ENCODE measurements at regions not wholly inside any gene's neighbourhood (a gene's known extent, or its start where the extent isn't known, plus 50 kb on each side); places are given as distances from the start of the nearest gene placed in this dataset.
"Not testable (repeated sequence)": the region's sequence is repeated elsewhere in the genome, so short reads cannot be mapped to it uniquely, and the experiment has no call there.

DNA sequence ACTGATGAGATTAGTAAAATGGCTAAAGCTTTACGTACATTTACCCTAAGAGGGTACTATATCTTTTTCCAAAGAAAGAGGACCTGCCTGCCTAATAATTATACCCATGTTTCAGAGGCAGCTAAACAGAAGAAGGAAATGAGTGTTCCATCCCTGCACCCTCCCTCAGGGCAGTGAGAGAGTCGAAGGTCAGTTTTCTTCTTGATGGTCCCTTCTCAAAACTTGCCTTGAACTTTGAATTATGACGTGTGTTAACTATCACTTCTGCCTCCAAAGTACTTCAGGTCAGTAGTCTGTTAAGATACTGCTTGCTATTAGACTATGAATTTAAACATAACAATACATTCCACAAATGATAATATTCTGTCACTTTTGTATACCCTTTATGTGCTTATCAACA is 294.8 kb upstream of the CHRM3 start:
- H3K27me3 Mint-ChIP-seq, result no peaks in the 10 kb centered on the region
- no peaks in the 10 kb centered on the region for H3K9me3 Mint-ChIP-seq
- no peak overlapping the region for H3K27ac Mint-ChIP-seq
- H3K4me1 Mint-ChIP-seq (ENCODE audit: low read depth), result no peaks in the 10 kb centered on the region
- H3K4me3 Mint-ChIP-seq, result no peak overlapping the region
- intact Hi-C loops (cut with micrococcal nuclease), result no loop called here
- no peaks in the 10 kb centered on the region for H3K36me3 Mint-ChIP-seq (ENCODE audit: low read depth)

GRCh38 chr1:239084459-239085080 is 301.8 kb upstream of the CHRM3 start:
- no peaks in the 10 kb centered on the region for H3K27me3 Mint-ChIP-seq
- intact Hi-C loops (cut with micrococcal nuclease), result no loop called here
- peaks cover 37% of the 10 kb centered on the region for H3K9me3 Mint-ChIP-seq
- H3K27ac Mint-ChIP-seq, result no peak overlapping the region
- H3K36me3 Mint-ChIP-seq (ENCODE audit: low read depth), result no peaks in the 10 kb centered on the region
- H3K4me3 Mint-ChIP-seq, result no peak overlapping the region
- no peaks in the 10 kb centered on the region for H3K4me1 Mint-ChIP-seq (ENCODE audit: low read depth)

GRCh38 chr1:239081947-239082346 is 304.4 kb upstream of the CHRM3 start:
- H3K4me1 Mint-ChIP-seq (ENCODE audit: low read depth); H3K4me3 Mint-ChIP-seq; intact Hi-C loops (cut with micrococcal nuclease); H3K27ac Mint-ChIP-seq; H3K36me3 Mint-ChIP-seq (ENCODE audit: low read depth); H3K27me3 Mint-ChIP-seq: not testable (repeated sequence)
- peaks cover 45% of the 10 kb centered on the region for H3K9me3 Mint-ChIP-seq

DNA sequence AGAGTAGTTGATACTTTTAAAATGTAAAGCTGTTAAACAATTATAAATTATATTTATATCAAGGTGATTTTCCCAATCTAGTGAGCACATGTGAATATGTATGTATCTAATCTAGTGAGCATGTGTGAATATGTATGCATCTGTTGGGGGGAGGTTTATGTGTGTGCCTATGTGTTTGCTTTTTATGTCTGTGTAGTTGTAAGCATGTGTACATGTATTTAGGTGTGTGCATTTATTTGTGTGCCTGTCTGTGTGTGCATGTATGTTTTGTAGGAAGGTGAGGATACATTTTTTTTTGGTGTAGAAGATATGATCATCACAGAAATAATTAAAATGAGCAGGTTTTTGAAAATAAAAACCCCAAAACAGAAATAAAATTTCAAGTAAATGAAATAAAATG is 318.9 kb upstream of the CHRM3 start:
- Mint-ChIP-seq H3K4me1 (ENCODE audit: low read depth) (no peaks in the 10 kb centered on the region), H3K27me3 (no peaks in the 10 kb centered on the region), H3K27ac (no peak overlapping the region), H3K9me3 (no peaks in the 10 kb centered on the region), H3K36me3 (ENCODE audit: low read depth) (no peaks in the 10 kb centered on the region), H3K4me3 (no peak overlapping the region)
- intact Hi-C loops (cut with micrococcal nuclease), result no loop called here

- no peaks in the 10 kb centered on the region for H3K4me1 Mint-ChIP-seq (ENCODE audit: low read depth)
- no peaks in the 10 kb centered on the region for H3K27me3 Mint-ChIP-seq
- H3K9me3 Mint-ChIP-seq, result no peaks in the 10 kb centered on the region
- no peak overlapping the region for H3K4me3 Mint-ChIP-seq
- no peaks in the 10 kb centered on the region for H3K36me3 Mint-ChIP-seq (ENCODE audit: low read depth)
- no peak overlapping the region for H3K27ac Mint-ChIP-seq
- intact Hi-C loops (cut with micrococcal nuclease), result no loop called here
These were observed 319.3 kb upstream of the CHRM3 start for GRCh38 chr1:239067058-239067457.

- Mint-ChIP-seq H3K27ac (no peak overlapping the region), H3K4me1 (ENCODE audit: low read depth) (no peaks in the 10 kb centered on the region), H3K9me3 (no peaks in the 10 kb centered on the region), H3K36me3 (ENCODE audit: low read depth) (no peaks in the 10 kb centered on the region), H3K27me3 (no peaks in the 10 kb centered on the region), H3K4me3 (no peak overlapping the region)
- intact Hi-C loops (cut with micrococcal nuclease), result no loop called here
These were observed 324.6 kb upstream of the CHRM3 start for GRCh38 chr1:239061770-239062169.

DNA sequence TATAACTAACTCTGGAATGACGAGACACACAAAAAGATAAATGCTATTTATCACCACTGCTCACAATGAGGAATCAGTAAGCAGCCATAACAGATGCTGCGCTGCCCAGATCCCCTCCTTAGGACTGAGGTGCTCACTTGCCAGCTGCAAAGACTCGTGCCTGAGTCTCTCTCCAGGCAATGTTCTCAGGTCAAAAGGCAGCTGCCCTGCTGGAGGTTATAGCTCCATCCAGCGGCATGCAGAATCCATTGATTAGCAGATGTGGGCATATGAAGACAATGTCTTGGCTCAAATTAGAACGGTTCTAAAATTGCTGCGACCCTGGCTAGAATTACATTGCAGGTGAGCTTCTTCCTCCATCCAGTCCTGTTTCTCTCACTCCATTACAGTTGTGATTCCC is 328.2 kb upstream of the CHRM3 start:
- H3K36me3 Mint-ChIP-seq (ENCODE audit: low read depth), result no peaks in the 10 kb centered on the region
- no peak overlapping the region for H3K4me3 Mint-ChIP-seq
- no peaks in the 10 kb centered on the region for H3K27me3 Mint-ChIP-seq
- intact Hi-C loops (cut with micrococcal nuclease), result no loop called here
- H3K27ac Mint-ChIP-seq, result no peak overlapping the region
- H3K4me1 Mint-ChIP-seq (ENCODE audit: low read depth), result no peaks in the 10 kb centered on the region
- peaks cover 14% of the 10 kb centered on the region for H3K9me3 Mint-ChIP-seq

DNA sequence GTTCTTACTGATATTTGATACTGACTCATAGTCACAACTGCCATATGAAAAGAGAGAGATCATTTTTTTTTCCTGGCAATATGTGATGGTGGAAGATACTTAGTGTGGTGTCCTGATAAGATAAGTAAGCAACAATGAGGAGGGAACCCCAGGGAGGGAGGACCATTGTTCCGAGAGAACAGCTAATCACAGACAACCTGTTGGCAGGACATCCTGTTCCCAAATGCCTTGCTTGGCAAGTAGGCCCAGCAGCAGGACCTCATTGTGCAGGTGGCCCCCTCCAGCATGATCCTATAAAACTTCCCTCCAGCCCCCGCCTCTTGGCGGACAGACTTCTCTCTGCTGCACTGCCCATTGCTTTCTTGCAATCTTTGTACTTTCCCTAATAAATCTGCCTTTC is 329.4 kb upstream of the CHRM3 start:
- H3K4me1 Mint-ChIP-seq (ENCODE audit: low read depth), result no peaks in the 10 kb centered on the region
- no peak overlapping the region for H3K4me3 Mint-ChIP-seq
- no peaks in the 10 kb centered on the region for H3K27me3 Mint-ChIP-seq
- H3K9me3 Mint-ChIP-seq, result peaks cover 14% of the 10 kb centered on the region
- H3K36me3 Mint-ChIP-seq (ENCODE audit: low read depth), result no peaks in the 10 kb centered on the region
- no peak overlapping the region for H3K27ac Mint-ChIP-seq
- intact Hi-C loops (cut with micrococcal nuclease), result no loop called here

DNA sequence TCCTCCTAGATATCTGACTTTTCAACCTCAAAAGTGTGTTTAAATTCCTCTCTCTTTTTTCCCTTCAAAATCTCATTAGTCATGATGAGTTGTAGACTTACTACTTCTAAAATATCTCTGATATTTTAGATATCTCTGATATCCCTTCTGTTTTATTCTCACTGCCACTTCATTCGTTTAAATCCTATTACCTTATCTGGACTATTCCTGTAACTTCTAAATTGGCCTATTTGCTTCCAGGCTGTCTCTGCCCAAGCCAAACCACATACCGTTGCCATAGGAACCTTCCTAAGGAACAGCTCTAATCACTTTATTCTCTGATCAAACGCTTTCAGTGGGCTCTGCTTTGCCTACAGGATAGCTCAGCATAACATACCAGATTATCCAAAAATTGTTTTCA is 333.1 kb upstream of the CHRM3 start:
- H3K27ac Mint-ChIP-seq, result no peak overlapping the region
- no peak overlapping the region for H3K4me3 Mint-ChIP-seq
- intact Hi-C loops (cut with micrococcal nuclease), result no loop called here
- no peaks in the 10 kb centered on the region for H3K27me3 Mint-ChIP-seq
- no peaks in the 10 kb centered on the region for H3K36me3 Mint-ChIP-seq (ENCODE audit: low read depth)
- peaks cover 14% of the 10 kb centered on the region for H3K9me3 Mint-ChIP-seq
- H3K4me1 Mint-ChIP-seq (ENCODE audit: low read depth), result no peaks in the 10 kb centered on the region

- H3K27ac Mint-ChIP-seq, result no peak overlapping the region
- H3K27me3 Mint-ChIP-seq, result no peaks in the 10 kb centered on the region
- intact Hi-C loops (cut with micrococcal nuclease), result no loop called here
- no peaks in the 10 kb centered on the region for H3K9me3 Mint-ChIP-seq
- no peak overlapping the region for H3K4me3 Mint-ChIP-seq
- no peaks in the 10 kb centered on the region for H3K4me1 Mint-ChIP-seq (ENCODE audit: low read depth)
- no peaks in the 10 kb centered on the region for H3K36me3 Mint-ChIP-seq (ENCODE audit: low read depth)
These were observed 336.8 kb upstream of the CHRM3 start for GRCh38 chr1:239049571-239049970.

DNA sequence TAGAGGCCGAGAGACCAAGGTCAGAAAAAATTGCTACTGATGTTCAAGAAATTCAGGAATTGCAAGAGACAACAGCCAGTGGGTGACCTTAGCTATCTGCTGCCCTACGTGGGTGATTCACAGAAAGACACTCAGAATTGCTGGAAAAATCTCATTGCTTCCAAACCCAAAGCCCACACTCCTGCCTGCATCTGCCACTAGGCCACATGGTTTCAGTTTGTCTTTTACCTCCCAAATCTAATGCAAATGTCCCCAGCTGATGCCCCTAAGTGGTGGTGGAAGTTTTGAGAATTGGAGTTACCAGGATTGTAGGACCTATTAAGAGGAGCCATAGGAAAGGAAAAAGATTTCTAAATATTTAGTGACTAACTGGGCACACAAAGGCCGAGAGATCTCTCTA is 341.5 kb upstream of the CHRM3 start:
- H3K27me3 Mint-ChIP-seq, result no peaks in the 10 kb centered on the region
- intact Hi-C loops (cut with micrococcal nuclease), result no loop called here
- H3K4me1 Mint-ChIP-seq (ENCODE audit: low read depth), result no peaks in the 10 kb centered on the region
- peaks cover 5% of the 10 kb centered on the region for H3K9me3 Mint-ChIP-seq
- no peak overlapping the region for H3K4me3 Mint-ChIP-seq
- no peak overlapping the region for H3K27ac Mint-ChIP-seq
- no peaks in the 10 kb centered on the region for H3K36me3 Mint-ChIP-seq (ENCODE audit: low read depth)

DNA sequence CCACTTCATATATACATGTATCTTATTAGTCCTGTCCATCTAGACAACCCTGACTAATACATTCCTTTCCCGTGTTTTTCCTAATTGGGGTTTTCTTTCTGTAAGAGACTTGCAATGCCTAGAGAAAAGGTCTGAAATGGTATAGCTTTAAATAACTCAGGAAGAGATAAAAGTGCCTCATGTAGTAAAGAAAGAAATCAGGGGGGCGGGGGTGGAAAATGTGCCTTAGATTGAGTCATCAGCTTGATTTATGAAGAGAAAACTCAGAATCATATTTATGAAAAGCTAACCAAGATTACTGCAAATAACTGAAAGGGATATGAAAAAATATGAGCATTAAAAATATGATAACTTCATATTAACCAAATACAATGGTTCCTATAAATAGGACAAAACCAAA is 345.8 kb upstream of the CHRM3 start:
- intact Hi-C loops (cut with micrococcal nuclease), result no loop called here
- no peaks in the 10 kb centered on the region for H3K4me1 Mint-ChIP-seq (ENCODE audit: low read depth)
- no peak overlapping the region for H3K27ac Mint-ChIP-seq
- no peak overlapping the region for H3K4me3 Mint-ChIP-seq
- H3K36me3 Mint-ChIP-seq (ENCODE audit: low read depth), result no peaks in the 10 kb centered on the region
- peaks cover 13% of the 10 kb centered on the region for H3K9me3 Mint-ChIP-seq
- no peaks in the 10 kb centered on the region for H3K27me3 Mint-ChIP-seq

- Mint-ChIP-seq H3K4me3 (no peak overlapping the region), H3K27me3 (no peaks in the 10 kb centered on the region), H3K9me3 (peaks cover 21% of the 10 kb centered on the region), H3K4me1 (ENCODE audit: low read depth) (no peaks in the 10 kb centered on the region), H3K36me3 (ENCODE audit: low read depth) (no peaks in the 10 kb centered on the region), H3K27ac (no peak overlapping the region)
- intact Hi-C loops (cut with micrococcal nuclease), result no loop called here
These were observed 355.1 kb upstream of the CHRM3 start for GRCh38 chr1:239031310-239031709.

DNA sequence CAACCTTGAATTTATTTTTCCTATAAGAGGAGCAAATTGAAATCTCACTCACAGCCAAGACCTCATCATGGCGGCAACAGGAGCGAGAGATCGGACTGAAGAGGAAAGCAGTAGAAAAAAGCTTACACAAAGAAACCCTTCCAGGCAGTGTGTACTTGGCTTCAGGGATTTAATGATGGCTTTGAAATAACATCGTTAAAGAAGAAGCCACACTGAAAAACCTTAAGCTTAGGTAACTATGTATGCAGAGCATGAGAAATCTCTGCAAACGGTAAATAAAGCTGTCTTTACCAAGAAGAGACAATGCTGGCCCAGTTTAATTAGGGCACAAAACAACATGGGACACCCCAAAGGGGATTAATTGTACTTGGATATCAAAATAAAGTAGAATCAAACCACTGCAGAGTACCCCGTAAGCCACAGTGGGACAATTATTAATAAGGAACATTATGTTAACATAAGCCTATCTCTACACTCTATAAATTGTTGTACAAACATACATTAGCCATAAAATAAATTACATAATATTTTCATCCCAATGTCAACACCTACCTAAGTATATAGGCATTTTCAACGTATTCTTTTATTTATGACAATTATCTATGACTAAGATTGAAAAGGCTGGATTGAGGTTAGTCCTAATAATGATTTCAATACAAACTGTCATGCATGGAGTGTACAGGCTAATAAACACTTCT is 360.2 kb upstream of the CHRM3 start:
- Mint-ChIP-seq H3K36me3 (ENCODE audit: low read depth) (no peaks in the 10 kb centered on the region), H3K27me3 (no peaks in the 10 kb centered on the region), H3K27ac (no peak overlapping the region), H3K4me3 (no peak overlapping the region), H3K9me3 (peaks cover 16% of the 10 kb centered on the region), H3K4me1 (ENCODE audit: low read depth) (no peaks in the 10 kb centered on the region)
- intact Hi-C loops (cut with micrococcal nuclease), result no loop called here

GRCh38 chr1:239025223-239025622 is 361.1 kb upstream of the CHRM3 start:
- H3K4me3 Mint-ChIP-seq, result no peak overlapping the region
- H3K9me3 Mint-ChIP-seq, result peaks cover 10% of the 10 kb centered on the region
- intact Hi-C loops (cut with micrococcal nuclease), result no loop called here
- no peaks in the 10 kb centered on the region for H3K36me3 Mint-ChIP-seq (ENCODE audit: low read depth)
- no peaks in the 10 kb centered on the region for H3K27me3 Mint-ChIP-seq
- H3K27ac Mint-ChIP-seq, result no peak overlapping the region
- H3K4me1 Mint-ChIP-seq (ENCODE audit: low read depth), result no peaks in the 10 kb centered on the region

Measured in dendritic cell treated with granulocyte-macrophage colony-stimulating factor and Interleukin-4, amounts not matched to agents 40 ng/mL and 50 ng/mL, for 4 days (primary cell).